CD4-positive, alpha-beta memory T cell (primary cell): ENCODE measurements at regions not wholly inside any gene's neighbourhood (a gene's known extent, or its start where the extent isn't known, plus 50 kb on each side); places are given as distances from the start of the nearest gene placed in this dataset.

ENCODE experiments used
- CTCF ChIA-PET: fragments of 350-600 bp; sonication (Branson Sonifier 250); formaldehyde crosslinking; loops from one replicate; lab custom pipeline; 2021; ENCODE audit warnings: inconsistent platforms; ENCODE audit not compliant: partially characterized antibody; lab: Charles Lee
- POLR2A ChIA-PET: fragments of 350-600 bp; sonication (Branson Sonifier 250); formaldehyde crosslinking; loops from one replicate; lab custom pipeline; 2021; ENCODE audit not compliant: partially characterized antibody; lab: Charles Lee
- DNase-seq, 5 donors: peaks; one replicate each; pipeline versions ENCODE4 v3.0.0 to v3.0.0-alpha.2; 2020 to 2022; ENCODE audit warnings: mixed read lengths in 1 of 5
- H3K27ac ChIP-seq: one replicate; pipeline ENCODE4 v1.7.0; 2013; ENCODE audit warnings: low read depth, low read length
- H3K27me3 ChIP-seq: 2 replicates; pipeline ENCODE4 v1.7.0; 2013; ENCODE audit warnings: mild to moderate bottlenecking, low read length, moderate library complexity; ENCODE audit not compliant: insufficient read depth
- H3K36me3 ChIP-seq: 2 replicates; pipeline ENCODE4 v1.7.0; 2013; ENCODE audit warnings: mild to moderate bottlenecking, low read length, moderate library complexity; ENCODE audit not compliant: insufficient read depth
- H3K4me1 ChIP-seq: 2 replicates; pipeline ENCODE4 v1.7.0; 2013; ENCODE audit warnings: mild to moderate bottlenecking, low read length, moderate library complexity; ENCODE audit not compliant: insufficient read depth
- H3K4me3 ChIP-seq, 2 donors: one replicate each; pipeline ENCODE4 v1.7.0; 2013; ENCODE audit warnings: low read length in 2 of 2, mild to moderate bottlenecking in 1 of 2
- H3K9me3 ChIP-seq, 2 donors: one replicate each; pipeline ENCODE4 v1.7.0; 2013; ENCODE audit warnings: low read length in 2 of 2, control low read depth in 1 of 2; ENCODE audit not compliant: control insufficient read depth in 1 of 2
- H3K27ac Mint-ChIP-seq, 7 donors: one replicate each; pipeline ENCODE4 v1.8.0; 2020 to 2021; ENCODE audit warnings: mixed read lengths in 7 of 7, mild to moderate bottlenecking in 6 of 7, inconsistent platforms in 3 of 7, moderate library complexity in 3 of 7
- H3K27me3 Mint-ChIP-seq, 2 donors: one replicate each; pipeline ENCODE4 v1.8.0; 2020 to 2021; ENCODE audit warnings: mixed read lengths in 2 of 2
- H3K36me3 Mint-ChIP-seq, 2 donors: one replicate each; pipeline ENCODE4 v1.8.0; 2020 to 2021; ENCODE audit warnings: mixed read lengths in 2 of 2, inconsistent platforms in 1 of 2, mild to moderate bottlenecking in 1 of 2
- H3K4me1 Mint-ChIP-seq, 4 donors: one replicate each; pipeline ENCODE4 v1.8.0; 2020 to 2021; ENCODE audit warnings: mixed read lengths in 4 of 4, mild to moderate bottlenecking in 1 of 4
- H3K4me3 Mint-ChIP-seq, 8 donors: one replicate each; pipeline ENCODE4 v1.8.0; 2020 to 2021; ENCODE audit warnings: mixed read lengths in 8 of 8, mild to moderate bottlenecking in 7 of 8, moderate library complexity in 6 of 8, inconsistent platforms in 3 of 8
- H3K9me3 Mint-ChIP-seq, 8 donors: one replicate each; pipeline ENCODE4 v1.8.0; 2020 to 2021; ENCODE audit warnings: mixed read lengths in 8 of 8, mild to moderate bottlenecking in 5 of 8, inconsistent platforms in 3 of 8, moderate library complexity in 1 of 8
- intact Hi-C: fragments of 100-400 bp; cut with micrococcal nuclease; formaldehyde crosslinking; loops from one replicate; pipeline ENCODE4 v1.15.1; 2023

- Histone ChIP-seq H3K27ac (no peak overlapping the region), H3K4me3 (no peak overlapping the region), H3K36me3 (no peaks in the 10 kb centered on the region), H3K4me1 (no peaks in the 10 kb centered on the region), H3K27me3 (no peaks in the 10 kb centered on the region), H3K9me3 (no peaks in the 10 kb centered on the region)
- Mint-ChIP-seq H3K27me3 (peaks cover 0 to 2% of the 10 kb centered on the region in 2 donors), H3K4me1 (no peaks in the 10 kb centered on the region), H3K27ac (no peak overlapping the region), H3K4me3 (no peak overlapping the region), H3K36me3 (no peaks in the 10 kb centered on the region), H3K9me3 (peaks cover 0 to 2% (median 0%) of the 10 kb centered on the region in 8 donors)
- no peak for DNase-seq
- ChIA-PET POLR2A (no interaction called here), CTCF (no interaction called here)
- intact Hi-C loops = no loop called here
Measured at GRCh38 chr2:22903616-22904015, 481.4 kb upstream of the KLHL29 start.

GRCh38 chr2:22904126-22904684 lies 480.8 kb upstream of the KLHL29 start:
- Mint-ChIP-seq H3K27ac (no peak overlapping the region), H3K4me1 (no peaks in the 10 kb centered on the region), H3K9me3 (peaks cover 0 to 2% (median 0%) of the 10 kb centered on the region in 8 donors), H3K27me3 (peaks cover 0 to 2% of the 10 kb centered on the region in 2 donors), H3K4me3 (no peak overlapping the region), H3K36me3 (no peaks in the 10 kb centered on the region)
- no peaks in the 10 kb centered on the region for H3K36me3 ChIP-seq
- POLR2A ChIA-PET = no interaction called here
- no peaks in the 10 kb centered on the region for H3K4me1 ChIP-seq
- intact Hi-C loops = no loop called here
- H3K27ac ChIP-seq = no peak overlapping the region
- H3K9me3 ChIP-seq = no peaks in the 10 kb centered on the region
- CTCF ChIA-PET = no interaction called here
- no peaks in the 10 kb centered on the region for H3K27me3 ChIP-seq
- no peak for DNase-seq
- no peak overlapping the region for H3K4me3 ChIP-seq

- H3K36me3 ChIP-seq = no peaks in the 10 kb centered on the region
- intact Hi-C loops = no loop called here
- ChIA-PET POLR2A (no interaction called here), CTCF (no interaction called here)
- no peaks in the 10 kb centered on the region for H3K9me3 ChIP-seq
- Mint-ChIP-seq H3K36me3 (no peaks in the 10 kb centered on the region), H3K27me3 (peaks cover 0 to 2% of the 10 kb centered on the region in 2 donors), H3K4me3 (no peak overlapping the region), H3K9me3 (peaks cover 0 to 2% (median 0%) of the 10 kb centered on the region in 8 donors), H3K4me1 (no peaks in the 10 kb centered on the region), H3K27ac (no peak overlapping the region)
- no peak overlapping the region for H3K27ac ChIP-seq
- no peaks in the 10 kb centered on the region for H3K4me1 ChIP-seq
- no peaks in the 10 kb centered on the region for H3K27me3 ChIP-seq
- no peak overlapping the region for H3K4me3 ChIP-seq
- no peak for DNase-seq
Measured at GRCh38 chr2:22907330-22907729, 477.6 kb upstream of the KLHL29 start.

- ChIA-PET POLR2A (no interaction called here), CTCF (no interaction called here)
- no peak for DNase-seq
- no peaks in the 10 kb centered on the region for H3K9me3 ChIP-seq
- no peaks in the 10 kb centered on the region for H3K36me3 ChIP-seq
- H3K4me3 ChIP-seq = no peak overlapping the region
- H3K9me3 Mint-ChIP-seq = peaks cover 0 to 6% (median 0%) of the 10 kb centered on the region in 8 donors
- H3K4me1 Mint-ChIP-seq = no peaks in the 10 kb centered on the region
- intact Hi-C loops = no loop called here
- H3K4me1 ChIP-seq = no peaks in the 10 kb centered on the region
- H3K27me3 ChIP-seq = no peaks in the 10 kb centered on the region
- H3K36me3 Mint-ChIP-seq = no peaks in the 10 kb centered on the region
- H3K4me3 Mint-ChIP-seq = no peak overlapping the region
- no peak overlapping the region for H3K27ac Mint-ChIP-seq
- H3K27me3 Mint-ChIP-seq = no peaks in the 10 kb centered on the region
- H3K27ac ChIP-seq = no peak overlapping the region
Measured at GRCh38 chr2:22912398-22912797, 472.6 kb upstream of the KLHL29 start.

- Histone ChIP-seq H3K4me3 (no peak overlapping the region), H3K27ac (no peak overlapping the region), H3K4me1 (no peaks in the 10 kb centered on the region), H3K9me3 (no peaks in the 10 kb centered on the region), H3K27me3 (no peaks in the 10 kb centered on the region), H3K36me3 (no peaks in the 10 kb centered on the region)
- no peak for DNase-seq
- Mint-ChIP-seq H3K4me1 (no peaks in the 10 kb centered on the region), H3K27ac (no peak overlapping the region), H3K4me3 (no peak overlapping the region), H3K9me3 (peaks cover 0 to 2% (median 0%) of the 10 kb centered on the region in 8 donors), H3K27me3 (peaks cover 1 to 4% of the 10 kb centered on the region in 2 donors), H3K36me3 (no peaks in the 10 kb centered on the region)
- POLR2A ChIA-PET = no interaction called here
- CTCF ChIA-PET = no interaction called here
- intact Hi-C loops = no loop called here
Measured at GRCh38 chr2:22929998-22930397, 455.0 kb upstream of the KLHL29 start.

GRCh38 chr2:22930781-22931180 lies 454.2 kb upstream of the KLHL29 start:
- DNase-seq = no peak
- no peaks in the 10 kb centered on the region for H3K36me3 ChIP-seq
- no peak overlapping the region for H3K27ac ChIP-seq
- Mint-ChIP-seq H3K4me1 (no peaks in the 10 kb centered on the region), H3K27ac (no peak overlapping the region), H3K4me3 (no peak overlapping the region), H3K9me3 (peaks cover 0 to 2% (median 0%) of the 10 kb centered on the region in 8 donors), H3K27me3 (peaks cover 1 to 3% of the 10 kb centered on the region in 2 donors), H3K36me3 (no peaks in the 10 kb centered on the region)
- POLR2A ChIA-PET = no interaction called here
- H3K27me3 ChIP-seq = no peaks in the 10 kb centered on the region
- H3K4me3 ChIP-seq = no peak overlapping the region
- H3K4me1 ChIP-seq = no peaks in the 10 kb centered on the region
- intact Hi-C loops = no loop called here
- no peaks in the 10 kb centered on the region for H3K9me3 ChIP-seq
- CTCF ChIA-PET = no interaction called here

GRCh38 chr2:22932288-22932687 lies 452.7 kb upstream of the KLHL29 start:
- H3K4me1 Mint-ChIP-seq = no peaks in the 10 kb centered on the region
- H3K9me3 Mint-ChIP-seq = peaks cover 0 to 2% (median 0%) of the 10 kb centered on the region in 8 donors
- no peak for DNase-seq
- no peaks in the 10 kb centered on the region for H3K9me3 ChIP-seq
- CTCF ChIA-PET = no interaction called here
- POLR2A ChIA-PET = no interaction called here
- H3K4me1 ChIP-seq = no peaks in the 10 kb centered on the region
- H3K36me3 ChIP-seq = no peaks in the 10 kb centered on the region
- no peak overlapping the region for H3K27ac ChIP-seq
- H3K27ac Mint-ChIP-seq = no peak overlapping the region
- intact Hi-C loops = no loop called here
- H3K4me3 ChIP-seq = no peak overlapping the region
- no peak overlapping the region for H3K4me3 Mint-ChIP-seq
- H3K27me3 Mint-ChIP-seq = peaks cover 1 to 3% of the 10 kb centered on the region in 2 donors
- no peaks in the 10 kb centered on the region for H3K36me3 Mint-ChIP-seq
- H3K27me3 ChIP-seq = no peaks in the 10 kb centered on the region

GRCh38 chr2:22934747-22935146 lies 450.2 kb upstream of the KLHL29 start:
- intact Hi-C loops = no loop called here
- Mint-ChIP-seq H3K36me3 (no peaks in the 10 kb centered on the region), H3K4me3 (no peak overlapping the region), H3K9me3 (peaks cover 0 to 4% (median 0%) of the 10 kb centered on the region in 8 donors), H3K27me3 (peaks cover 0 to 3% of the 10 kb centered on the region in 2 donors), H3K4me1 (no peaks in the 10 kb centered on the region), H3K27ac (no peak overlapping the region)
- Histone ChIP-seq H3K4me3 (no peak overlapping the region), H3K4me1 (no peaks in the 10 kb centered on the region), H3K27me3 (no peaks in the 10 kb centered on the region), H3K36me3 (no peaks in the 10 kb centered on the region), H3K27ac (no peak overlapping the region), H3K9me3 (no peaks in the 10 kb centered on the region)
- CTCF ChIA-PET = no interaction called here
- POLR2A ChIA-PET = no interaction called here
- no peak for DNase-seq
